IMR-90 (cell line): ENCODE measurements at regions not wholly inside any gene's neighbourhood (a gene's known extent, or its start where the extent isn't known, plus 50 kb on each side); places are given as distances from the start of the nearest gene placed in this dataset.

ENCODE experiments used
- CEBPB ChIP-seq: IDR thresholded peaks from 2 replicates; pipeline ENCODE4 v1.6.1; 2012; ENCODE audit warnings: low read depth, low read length, improper control_type of control experiment
- FOS ChIP-seq: fragments of 150-350 bp; IDR thresholded peaks from 2 replicates; pipeline ENCODE4 v1.6.1; 2016; ENCODE audit warnings: low read depth, low read length
- MAFK ChIP-seq: IDR thresholded peaks from 2 replicates; pipeline ENCODE4 v1.6.1; 2012; ENCODE audit warnings: low read depth, low read length, improper control_type of control experiment
- MAZ ChIP-seq: IDR thresholded peaks from 2 replicates; pipeline ENCODE4 v1.6.1; 2012; ENCODE audit warnings: low read depth, mild to moderate bottlenecking, low read length, improper control_type of control experiment, moderate library complexity, borderline replicate concordance
- MXI1 ChIP-seq: IDR thresholded peaks from 2 replicates; pipeline ENCODE4 v1.6.1; 2012; ENCODE audit warnings: low read depth, mild to moderate bottlenecking, low read length, moderate library complexity, borderline replicate concordance
- POLR2A ChIP-seq: IDR thresholded peaks from 2 replicates; pipeline ENCODE4 v1.6.1; 2012; ENCODE audit warnings: mild to moderate bottlenecking, low read depth, low read length
- RCOR1 ChIP-seq: IDR thresholded peaks from 2 replicates; pipeline ENCODE4 v1.6.1; 2012; ENCODE audit warnings: mild to moderate bottlenecking, low read length, improper control_type of control experiment; ENCODE audit not compliant: insufficient replicate concordance
- TF ChIP-seq, protein P1 (sequence below): conservative IDR thresholded peaks from 2 replicates; pipeline ENCODE4 v1.5.1; 2012; ENCODE audit warnings: mild to moderate bottlenecking, low read depth, low read length, improper control_type of control experiment
- TF ChIP-seq, protein P2 (sequence below): fragments of 150-350 bp; IDR thresholded peaks from 2 replicates; pipeline ENCODE4 v1.6.1; 2017; ENCODE audit warnings: mild to moderate bottlenecking, antibody characterized with exemption, low read length, low read depth

DNA sequence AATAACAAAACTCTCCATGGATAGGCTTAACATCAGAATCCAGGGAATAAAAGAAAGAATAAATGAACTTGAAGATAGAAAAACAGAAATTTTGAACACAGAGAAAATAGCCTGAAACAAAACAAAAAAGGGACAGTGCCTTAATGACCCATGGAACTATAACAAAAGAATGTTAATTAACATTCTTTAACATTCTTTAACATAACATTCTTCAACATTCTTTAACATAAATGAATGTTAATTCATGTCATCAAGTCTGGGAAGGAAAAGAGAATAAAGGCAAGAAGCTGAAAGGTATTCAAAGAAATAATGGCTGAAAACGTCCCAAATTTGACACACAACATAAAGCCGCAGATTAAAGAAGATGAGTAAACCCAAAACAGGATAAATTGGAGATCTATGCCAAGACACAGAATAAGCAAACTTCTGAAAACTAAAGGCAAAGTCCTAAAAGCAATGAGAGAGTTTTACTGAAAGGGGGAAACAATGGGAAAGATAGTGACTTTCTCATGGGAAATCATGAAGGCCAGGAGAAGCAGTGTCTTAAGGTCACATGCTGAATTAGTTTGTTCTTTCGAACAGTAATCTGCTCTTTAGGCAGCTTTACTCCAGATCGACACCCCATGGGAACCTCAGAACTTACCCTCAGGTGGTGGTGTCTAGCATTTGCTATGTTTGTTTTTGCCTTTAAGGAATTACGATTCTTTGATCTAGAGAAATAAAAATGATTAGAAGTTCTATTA is 483.0 kb downstream of the KDM4C start:
- TF ChIP-seq RCOR1 (no peak), MAZ (no peak), MAFK (no peak), MXI1 (no peak), FOS (no peak), POLR2A (no peak), CEBPB (no peak)
- TF ChIP-seq, protein P1, sequence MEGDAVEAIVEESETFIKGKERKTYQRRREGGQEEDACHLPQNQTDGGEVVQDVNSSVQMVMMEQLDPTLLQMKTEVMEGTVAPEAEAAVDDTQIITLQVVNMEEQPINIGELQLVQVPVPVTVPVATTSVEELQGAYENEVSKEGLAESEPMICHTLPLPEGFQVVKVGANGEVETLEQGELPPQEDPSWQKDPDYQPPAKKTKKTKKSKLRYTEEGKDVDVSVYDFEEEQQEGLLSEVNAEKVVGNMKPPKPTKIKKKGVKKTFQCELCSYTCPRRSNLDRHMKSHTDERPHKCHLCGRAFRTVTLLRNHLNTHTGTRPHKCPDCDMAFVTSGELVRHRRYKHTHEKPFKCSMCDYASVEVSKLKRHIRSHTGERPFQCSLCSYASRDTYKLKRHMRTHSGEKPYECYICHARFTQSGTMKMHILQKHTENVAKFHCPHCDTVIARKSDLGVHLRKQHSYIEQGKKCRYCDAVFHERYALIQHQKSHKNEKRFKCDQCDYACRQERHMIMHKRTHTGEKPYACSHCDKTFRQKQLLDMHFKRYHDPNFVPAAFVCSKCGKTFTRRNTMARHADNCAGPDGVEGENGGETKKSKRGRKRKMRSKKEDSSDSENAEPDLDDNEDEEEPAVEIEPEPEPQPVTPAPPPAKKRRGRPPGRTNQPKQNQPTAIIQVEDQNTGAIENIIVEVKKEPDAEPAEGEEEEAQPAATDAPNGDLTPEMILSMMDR: no peak
- TF ChIP-seq, protein P2, sequence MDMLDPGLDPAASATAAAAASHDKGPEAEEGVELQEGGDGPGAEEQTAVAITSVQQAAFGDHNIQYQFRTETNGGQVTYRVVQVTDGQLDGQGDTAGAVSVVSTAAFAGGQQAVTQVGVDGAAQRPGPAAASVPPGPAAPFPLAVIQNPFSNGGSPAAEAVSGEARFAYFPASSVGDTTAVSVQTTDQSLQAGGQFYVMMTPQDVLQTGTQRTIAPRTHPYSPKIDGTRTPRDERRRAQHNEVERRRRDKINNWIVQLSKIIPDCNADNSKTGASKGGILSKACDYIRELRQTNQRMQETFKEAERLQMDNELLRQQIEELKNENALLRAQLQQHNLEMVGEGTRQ: no peak
